ENCODE measurements at regions not wholly inside any gene's neighbourhood (a gene's known extent, or its start where the extent isn't known, plus 50 kb on each side); places are given as distances from the start of the nearest gene placed in this dataset.
"Not testable (repeated sequence)": the region's sequence is repeated elsewhere in the genome, so short reads cannot be mapped to it uniquely, and the experiment has no call there.

- Histone ChIP-seq H3K27me3 (ENCODE audit: control insufficient read depth in 1 of 2, insufficient read depth in 2 of 2, low read length in 2 of 2) (no peaks in the 10 kb centered on the region), H3K4me1 (ENCODE audit: control insufficient read depth in 1 of 2, insufficient read depth in 2 of 2, low read length in 2 of 2) (no peaks in the 10 kb centered on the region), H3K27ac (ENCODE audit: low read depth, low read length) (no peak overlapping the region), H3K9me3 (ENCODE audit: control insufficient read depth in 1 of 2, low read length in 2 of 2) (no peaks in the 10 kb centered on the region), H3K4me3 (ENCODE audit: low read depth in 1 of 2, low read length in 2 of 2) (no peak overlapping the region), H3K9ac (ENCODE audit: low read depth in 1 of 2, low read length in 2 of 2) (no peak overlapping the region), H3K36me3 (ENCODE audit: control insufficient read depth in 1 of 2, insufficient read depth in 2 of 2, low read length in 2 of 2) (no peaks in the 10 kb centered on the region)
Measured at GRCh38 chr17:20935740-20936139, 107.1 kb downstream of the USP22 start.

DNA sequence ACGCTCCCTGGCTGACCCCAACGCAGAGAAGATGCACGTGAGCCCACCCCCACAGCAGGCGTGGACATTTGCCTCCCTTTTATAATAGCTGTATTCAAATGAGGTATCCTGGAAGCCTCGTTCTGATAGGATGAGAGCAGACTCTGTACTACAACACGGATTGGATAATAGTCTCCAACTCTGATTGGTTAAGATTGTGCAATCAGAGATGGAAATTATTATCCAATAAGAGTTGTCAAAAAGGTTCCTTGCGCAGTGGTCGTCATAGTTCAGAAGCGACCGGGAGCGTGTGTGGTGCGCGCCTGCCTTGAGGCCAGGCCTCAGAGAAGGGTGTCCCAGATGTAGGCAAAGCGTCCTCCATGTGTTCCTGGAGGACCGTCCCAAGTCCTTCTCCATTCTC is 104.6 kb downstream of the USP22 start:
- H3K4me3 ChIP-seq (ENCODE audit: low read depth in 1 of 2, low read length in 2 of 2): no peak overlapping the region
- H3K4me1 ChIP-seq (ENCODE audit: control insufficient read depth in 1 of 2, insufficient read depth in 2 of 2, low read length in 2 of 2): no peaks in the 10 kb centered on the region
- H3K36me3 ChIP-seq (ENCODE audit: control insufficient read depth in 1 of 2, insufficient read depth in 2 of 2, low read length in 2 of 2): no peaks in the 10 kb centered on the region
- H3K9me3 ChIP-seq (ENCODE audit: control insufficient read depth in 1 of 2, low read length in 2 of 2): no peaks in the 10 kb centered on the region
- no peaks in the 10 kb centered on the region for H3K27me3 ChIP-seq (ENCODE audit: control insufficient read depth in 1 of 2, insufficient read depth in 2 of 2, low read length in 2 of 2)
- H3K9ac ChIP-seq (ENCODE audit: low read depth in 1 of 2, low read length in 2 of 2): no peak overlapping the region
- no peak overlapping the region for H3K27ac ChIP-seq (ENCODE audit: low read depth, low read length)

DNA sequence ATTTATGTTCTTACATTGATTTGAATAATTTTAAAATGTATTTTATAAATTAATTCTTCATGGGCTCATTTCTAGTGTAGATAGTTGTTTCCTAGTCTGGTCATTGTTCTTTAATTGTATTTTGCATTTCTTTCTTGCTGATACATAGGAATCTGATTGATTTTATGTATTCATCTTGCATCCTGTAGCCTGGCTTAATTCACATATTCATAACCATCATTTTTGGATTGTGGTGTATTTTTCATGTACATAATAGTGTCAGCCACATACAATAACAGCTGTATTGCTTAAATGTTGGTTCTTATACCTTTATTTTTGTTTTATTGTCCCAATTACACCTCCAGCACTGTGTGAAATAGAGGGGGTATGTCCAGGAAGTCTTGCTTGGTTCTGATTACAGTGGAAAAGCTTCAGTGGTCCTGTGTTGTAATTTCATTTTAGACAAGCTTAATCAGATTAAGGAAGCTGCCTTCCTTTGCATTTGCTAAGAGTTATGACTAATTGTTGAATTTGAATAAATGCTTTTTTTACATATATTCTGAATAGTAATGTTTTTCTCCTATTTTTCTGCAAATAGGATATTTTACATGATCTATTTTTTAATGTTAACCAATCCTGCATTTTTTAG is 103.7 kb downstream of the USP22 start:
- Histone ChIP-seq H3K36me3 (ENCODE audit: control insufficient read depth in 1 of 2, insufficient read depth in 2 of 2, low read length in 2 of 2) (no peaks in the 10 kb centered on the region), H3K27ac (ENCODE audit: low read depth, low read length) (no peak overlapping the region), H3K9ac (ENCODE audit: low read depth in 1 of 2, low read length in 2 of 2) (no peak overlapping the region), H3K4me1 (ENCODE audit: control insufficient read depth in 1 of 2, insufficient read depth in 2 of 2, low read length in 2 of 2) (no peaks in the 10 kb centered on the region), H3K9me3 (ENCODE audit: control insufficient read depth in 1 of 2, low read length in 2 of 2) (no peaks in the 10 kb centered on the region), H3K27me3 (ENCODE audit: control insufficient read depth in 1 of 2, insufficient read depth in 2 of 2, low read length in 2 of 2) (no peaks in the 10 kb centered on the region), H3K4me3 (ENCODE audit: low read depth in 1 of 2, low read length in 2 of 2) (no peak overlapping the region)

DNA sequence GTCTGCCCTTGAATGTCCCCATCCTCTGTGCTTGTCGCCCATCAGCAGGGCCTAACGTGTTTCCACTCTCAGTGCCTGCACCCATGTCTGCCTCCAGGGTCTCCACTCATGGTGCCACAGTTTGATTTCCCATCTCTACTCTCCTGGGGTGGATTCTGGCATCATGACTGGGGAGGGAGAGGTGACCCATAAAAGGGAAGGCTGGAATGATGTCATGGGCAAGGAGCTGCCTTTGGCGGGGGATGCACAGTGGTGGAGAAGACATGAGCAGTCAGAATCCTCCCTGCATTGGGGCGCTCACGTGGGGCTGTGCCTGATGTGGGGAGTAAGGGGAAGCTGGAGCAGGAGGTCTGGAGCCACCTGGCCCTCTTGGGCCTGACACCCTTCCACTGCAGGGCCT is 100.9 kb downstream of the USP22 start:
- no peaks in the 10 kb centered on the region for H3K4me1 ChIP-seq (ENCODE audit: control insufficient read depth in 1 of 2, insufficient read depth in 2 of 2, low read length in 2 of 2)
- no peak overlapping the region for H3K27ac ChIP-seq (ENCODE audit: low read depth, low read length)
- no peak overlapping the region for H3K9ac ChIP-seq (ENCODE audit: low read depth in 1 of 2, low read length in 2 of 2)
- H3K4me3 ChIP-seq (ENCODE audit: low read depth in 1 of 2, low read length in 2 of 2): no peak overlapping the region
- H3K36me3 ChIP-seq (ENCODE audit: control insufficient read depth in 1 of 2, insufficient read depth in 2 of 2, low read length in 2 of 2): no peaks in the 10 kb centered on the region
- no peaks in the 10 kb centered on the region for H3K27me3 ChIP-seq (ENCODE audit: control insufficient read depth in 1 of 2, insufficient read depth in 2 of 2, low read length in 2 of 2)
- no peaks in the 10 kb centered on the region for H3K9me3 ChIP-seq (ENCODE audit: control insufficient read depth in 1 of 2, low read length in 2 of 2)

GRCh38 chr17:20944014-20944865 is 98.6 kb downstream of the USP22 start:
- Histone ChIP-seq H3K27ac (ENCODE audit: low read depth, low read length) (no peak overlapping the region), H3K27me3 (ENCODE audit: control insufficient read depth in 1 of 2, insufficient read depth in 2 of 2, low read length in 2 of 2) (no peaks in the 10 kb centered on the region), H3K36me3 (ENCODE audit: control insufficient read depth in 1 of 2, insufficient read depth in 2 of 2, low read length in 2 of 2) (no peaks in the 10 kb centered on the region), H3K4me1 (ENCODE audit: control insufficient read depth in 1 of 2, insufficient read depth in 2 of 2, low read length in 2 of 2) (no peaks in the 10 kb centered on the region), H3K9me3 (ENCODE audit: control insufficient read depth in 1 of 2, low read length in 2 of 2) (no peaks in the 10 kb centered on the region), H3K9ac (ENCODE audit: low read depth in 1 of 2, low read length in 2 of 2) (no peak overlapping the region), H3K4me3 (ENCODE audit: low read depth in 1 of 2, low read length in 2 of 2) (no peak overlapping the region)

- H3K27ac ChIP-seq (ENCODE audit: low read depth, low read length); H3K27me3 ChIP-seq (ENCODE audit: control insufficient read depth in 1 of 2, insufficient read depth in 2 of 2, low read length in 2 of 2); H3K4me1 ChIP-seq (ENCODE audit: control insufficient read depth in 1 of 2, insufficient read depth in 2 of 2, low read length in 2 of 2); H3K36me3 ChIP-seq (ENCODE audit: control insufficient read depth in 1 of 2, insufficient read depth in 2 of 2, low read length in 2 of 2); H3K4me3 ChIP-seq (ENCODE audit: low read depth in 1 of 2, low read length in 2 of 2); H3K9me3 ChIP-seq (ENCODE audit: control insufficient read depth in 1 of 2, low read length in 2 of 2); H3K9ac ChIP-seq (ENCODE audit: low read depth in 1 of 2, low read length in 2 of 2): not testable (repeated sequence)
Measured at GRCh38 chr17:20947708-20948107, 95.1 kb downstream of the USP22 start.

DNA sequence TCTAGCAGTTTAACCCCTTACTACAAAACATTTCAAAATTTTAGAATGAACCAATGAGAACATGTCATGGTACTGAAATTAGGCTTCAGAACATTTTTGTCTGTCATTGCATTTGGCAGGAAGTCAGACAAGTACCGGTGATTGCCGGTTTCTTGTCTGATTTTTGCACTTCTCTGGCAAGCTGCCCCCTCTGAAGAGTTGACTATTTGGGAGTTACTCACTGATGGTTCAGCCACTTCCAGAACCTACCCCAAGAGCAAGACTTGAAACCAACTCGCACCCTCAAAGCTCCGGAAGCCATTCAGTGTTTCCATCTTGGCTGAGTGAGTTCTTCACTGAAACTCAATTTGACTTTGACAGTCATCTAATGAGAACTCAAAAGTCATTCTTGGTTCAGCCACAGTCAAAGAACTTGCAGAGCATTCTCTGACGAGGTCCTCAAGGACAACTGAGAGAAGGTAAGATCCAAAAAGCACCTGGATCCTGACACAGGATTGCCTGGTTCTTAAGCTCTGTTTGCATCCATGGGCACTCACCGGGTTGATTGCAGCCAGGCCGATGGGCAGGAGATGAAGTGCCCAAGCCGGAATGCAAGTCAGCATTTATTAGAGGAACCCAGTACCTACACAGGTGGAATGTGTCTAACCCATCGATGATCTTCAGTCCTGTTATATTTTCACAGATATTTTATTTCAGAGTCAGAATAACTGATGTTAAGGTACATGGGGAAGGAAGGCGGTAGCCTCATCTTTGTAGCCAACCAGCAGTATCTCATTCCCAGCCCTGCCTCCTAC is 93.6 kb downstream of the USP22 start:
- Histone ChIP-seq H3K4me3 (ENCODE audit: low read depth in 1 of 2, low read length in 2 of 2) (no peak overlapping the region), H3K27ac (ENCODE audit: low read depth, low read length) (no peak overlapping the region), H3K4me1 (ENCODE audit: control insufficient read depth in 1 of 2, insufficient read depth in 2 of 2, low read length in 2 of 2) (no peaks in the 10 kb centered on the region)

More for the DNA sequence above, 93.6 kb downstream of the USP22 start:
- Histone ChIP-seq H3K9ac (ENCODE audit: low read depth in 1 of 2, low read length in 2 of 2) (no peak overlapping the region), H3K27me3 (ENCODE audit: control insufficient read depth in 1 of 2, insufficient read depth in 2 of 2, low read length in 2 of 2) (peaks cover 0 to 8% of the 10 kb centered on the region in 2 donors), H3K9me3 (ENCODE audit: control insufficient read depth in 1 of 2, low read length in 2 of 2) (no peaks in the 10 kb centered on the region), H3K36me3 (ENCODE audit: control insufficient read depth in 1 of 2, insufficient read depth in 2 of 2, low read length in 2 of 2) (no peaks in the 10 kb centered on the region)

All from duodenal mucosa (tissue), 2 donors.